ENCODE measurements at regions not wholly inside any gene's neighbourhood (a gene's known extent, or its start where the extent isn't known, plus 50 kb on each side); places are given as distances from the start of the nearest gene placed in this dataset.

DNA sequence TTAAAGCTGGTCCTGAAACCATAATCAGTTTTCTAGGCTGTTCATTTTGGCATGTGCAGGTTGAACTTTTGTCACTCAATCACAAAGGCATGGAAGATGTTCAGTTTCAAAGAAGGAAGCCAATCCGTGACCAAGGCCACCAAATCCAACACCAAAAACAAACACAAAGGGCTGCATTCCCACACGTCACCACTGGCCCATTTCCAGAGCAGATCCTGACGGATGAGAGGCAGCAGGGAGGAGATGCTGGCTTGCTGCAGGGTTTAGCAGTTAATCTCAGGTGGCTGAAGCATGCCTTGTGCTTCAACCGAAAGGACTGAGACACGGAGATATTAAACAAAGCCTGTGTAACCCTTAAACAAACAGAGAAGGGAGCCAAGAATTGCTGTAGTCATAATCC, 191.9 kb upstream of the CTAGE1 start:
- Mint-ChIP-seq H3K4me1 (ENCODE audit: low read depth in 2 of 2) (no peaks in the 10 kb centered on the region), H3K36me3 (no peaks in the 10 kb centered on the region), H3K4me3 (no peak overlapping the region), H3K9me3 (no peaks in the 10 kb centered on the region), H3K27ac (no peak overlapping the region), H3K27me3 (peaks cover 25 to 45% of the 10 kb centered on the region in 2 donors)
- ATAC-seq (no peak), DNase-seq (ENCODE audit: low spot score) (no peak)

DNA sequence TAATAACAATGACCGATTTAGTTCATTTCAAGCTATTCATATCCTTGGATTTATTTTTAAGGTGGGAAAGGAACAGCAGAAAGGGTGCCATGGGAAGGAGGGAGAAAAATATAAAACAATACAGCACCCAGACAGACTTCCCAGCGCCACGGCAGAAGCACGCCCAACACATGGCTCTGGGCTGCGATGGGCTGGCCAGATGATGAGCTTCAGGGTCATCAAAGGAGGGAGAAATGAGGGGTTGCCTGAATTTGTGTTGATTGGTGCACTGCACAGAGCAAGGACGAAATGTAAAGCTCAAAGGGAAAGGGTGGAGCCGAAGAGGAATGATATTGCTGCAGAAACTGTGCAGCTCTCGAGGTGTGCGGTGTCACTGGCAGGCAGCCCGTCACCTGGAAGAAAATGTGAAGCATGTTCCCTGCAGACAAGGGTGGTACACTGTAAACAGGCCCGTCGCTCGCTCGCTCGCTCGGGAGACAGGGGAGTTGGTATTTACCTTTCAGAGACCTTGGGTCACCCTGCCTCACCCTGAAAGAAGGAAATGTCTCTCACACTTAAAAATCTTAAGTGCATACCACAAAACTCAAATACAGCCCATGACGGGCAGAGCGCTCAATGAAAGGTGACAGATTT, 195.5 kb upstream of the CTAGE1 start:
- Mint-ChIP-seq H3K4me1 (ENCODE audit: low read depth in 2 of 2) (no peaks in the 10 kb centered on the region), H3K9me3 (peaks cover 3% of the 10 kb centered on the region), H3K27me3 (peaks cover 27 to 53% of the 10 kb centered on the region in 2 donors), H3K27ac (no peak overlapping the region), H3K4me3 (no peak overlapping the region), H3K36me3 (no peaks in the 10 kb centered on the region)
- no peak for ATAC-seq
- no peak for DNase-seq (ENCODE audit: low spot score)

DNA sequence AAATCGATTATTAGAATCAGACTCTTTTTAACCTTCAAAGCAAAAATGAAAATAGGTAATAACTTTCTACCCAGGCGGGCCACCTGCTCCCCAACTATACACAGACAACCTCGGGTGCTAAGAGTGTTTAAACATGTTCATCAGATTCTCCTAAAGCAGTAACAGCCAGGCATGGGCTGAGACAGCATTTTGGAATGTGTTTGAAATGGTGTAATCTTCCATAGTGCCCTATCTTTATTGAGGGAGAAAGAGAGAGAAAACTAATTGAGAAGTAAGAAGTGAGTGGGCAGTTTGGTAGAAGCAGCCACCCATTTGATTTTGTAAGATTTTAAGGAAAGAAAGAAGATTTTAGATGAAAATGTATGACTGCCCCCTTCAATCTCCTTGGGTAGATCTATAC, 196.1 kb upstream of the CTAGE1 start:
- no peak for ATAC-seq
- no peak overlapping the region for H3K27ac Mint-ChIP-seq
- no peaks in the 10 kb centered on the region for H3K4me1 Mint-ChIP-seq (ENCODE audit: low read depth in 2 of 2)
- no peak for DNase-seq (ENCODE audit: low spot score)
- H3K36me3 Mint-ChIP-seq, result no peaks in the 10 kb centered on the region
- no peak overlapping the region for H3K4me3 Mint-ChIP-seq
- H3K27me3 Mint-ChIP-seq, result peaks cover 30 to 50% of the 10 kb centered on the region in 2 donors
- H3K9me3 Mint-ChIP-seq, result peaks cover 3% of the 10 kb centered on the region

DNA sequence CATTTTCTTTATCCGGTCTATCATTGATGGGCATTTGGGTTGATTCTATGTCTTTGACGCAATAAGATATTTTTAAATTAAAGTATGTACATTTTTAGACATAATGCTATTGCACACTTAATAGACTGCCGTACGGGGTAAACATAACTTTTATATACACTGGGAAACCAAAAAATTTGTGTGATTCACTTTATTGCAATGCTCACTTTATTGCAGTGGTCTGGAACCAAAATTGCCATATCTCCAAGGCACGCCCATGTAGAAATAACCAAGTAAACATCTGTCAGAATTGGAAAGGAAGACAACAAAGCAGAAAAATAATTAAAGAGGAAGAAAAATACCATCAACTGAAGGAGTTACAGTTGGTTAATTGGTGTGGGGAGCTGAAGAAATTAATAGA, 205.8 kb upstream of the CTAGE1 start:
- no peaks in the 10 kb centered on the region for H3K36me3 Mint-ChIP-seq
- ATAC-seq (no peak), DNase-seq (ENCODE audit: low spot score) (no peak)
- H3K4me3 Mint-ChIP-seq, result no peak overlapping the region
- H3K27ac Mint-ChIP-seq, result no peak overlapping the region
- H3K4me1 Mint-ChIP-seq (ENCODE audit: low read depth in 2 of 2), result no peaks in the 10 kb centered on the region
- H3K9me3 Mint-ChIP-seq, result no peaks in the 10 kb centered on the region
- H3K27me3 Mint-ChIP-seq, result peaks cover 41 to 54% of the 10 kb centered on the region in 2 donors

DNA sequence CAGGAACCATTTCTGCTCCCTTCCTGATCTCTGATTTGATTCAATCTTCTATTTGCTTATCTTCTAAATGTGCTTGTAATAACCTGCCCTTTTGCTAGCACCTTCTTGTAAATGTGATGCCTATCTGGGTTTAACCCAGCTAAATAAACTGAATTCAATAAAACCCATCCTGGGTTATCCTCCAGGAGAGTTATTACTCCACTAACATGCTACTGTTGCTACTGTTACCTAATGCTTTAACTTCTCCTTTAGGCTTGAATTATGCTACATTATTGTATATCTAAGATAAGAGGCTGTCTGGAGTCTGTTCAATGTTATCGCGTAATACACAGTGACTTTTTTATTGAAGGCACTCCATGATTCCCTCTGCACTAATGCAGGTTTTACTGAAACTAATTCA, 206.5 kb upstream of the CTAGE1 start:
- DNase-seq (ENCODE audit: low spot score), result no peak
- no peaks in the 10 kb centered on the region for H3K4me1 Mint-ChIP-seq (ENCODE audit: low read depth in 2 of 2)
- H3K4me3 Mint-ChIP-seq, result no peak overlapping the region
- no peak overlapping the region for H3K27ac Mint-ChIP-seq
- no peak for ATAC-seq
- no peaks in the 10 kb centered on the region for H3K36me3 Mint-ChIP-seq
- H3K27me3 Mint-ChIP-seq, result peaks cover 39 to 61% of the 10 kb centered on the region in 2 donors
- H3K9me3 Mint-ChIP-seq, result no peaks in the 10 kb centered on the region

DNA sequence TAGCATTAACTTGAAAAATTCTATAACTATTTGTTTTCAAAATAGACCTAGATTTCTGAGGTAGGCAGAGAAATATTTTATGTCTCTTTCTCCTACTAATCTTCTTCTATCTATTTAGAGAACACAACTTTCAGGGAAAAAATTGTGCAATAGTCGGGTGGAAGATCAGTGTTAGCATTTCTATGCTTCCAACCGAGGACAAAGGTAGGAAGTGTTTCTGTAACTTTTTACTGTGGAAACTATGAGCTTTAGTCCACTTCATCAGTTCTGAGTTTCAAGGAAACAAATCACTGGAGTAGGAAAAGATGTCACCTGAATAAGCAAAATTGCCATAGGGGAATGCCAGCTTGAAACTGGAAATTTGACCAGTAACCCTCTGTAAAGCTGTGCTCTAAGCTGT, 207.7 kb upstream of the CTAGE1 start:
- Mint-ChIP-seq H3K4me1 (ENCODE audit: low read depth in 2 of 2) (no peaks in the 10 kb centered on the region), H3K9me3 (no peaks in the 10 kb centered on the region), H3K36me3 (no peaks in the 10 kb centered on the region), H3K4me3 (no peak overlapping the region), H3K27ac (no peak overlapping the region), H3K27me3 (peaks cover 31 to 56% of the 10 kb centered on the region in 2 donors)
- no peak for ATAC-seq
- no peak for DNase-seq (ENCODE audit: low spot score)

DNA sequence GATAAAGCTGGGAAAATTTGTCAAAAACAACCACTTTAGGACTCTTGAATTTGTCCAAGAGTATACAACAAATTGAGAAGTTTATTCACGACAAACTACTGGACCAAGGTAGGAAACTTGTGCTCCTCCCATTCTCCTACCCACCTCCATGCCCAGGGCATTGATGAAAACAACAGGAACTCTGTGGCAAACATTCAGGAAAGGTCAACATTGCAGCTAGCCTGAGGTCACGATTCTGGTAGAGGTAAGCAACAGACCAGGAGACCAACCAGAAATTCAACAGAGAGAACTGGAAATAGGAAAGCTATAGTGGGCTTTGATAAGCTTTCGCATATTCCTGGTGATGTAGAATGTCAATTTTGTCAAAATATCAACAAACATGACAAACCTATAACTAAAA, 209.1 kb upstream of the CTAGE1 start:
- DNase-seq (ENCODE audit: low spot score) (no peak), ATAC-seq (no peak)
- no peaks in the 10 kb centered on the region for H3K36me3 Mint-ChIP-seq
- H3K4me3 Mint-ChIP-seq, result no peak overlapping the region
- H3K27ac Mint-ChIP-seq, result no peak overlapping the region
- H3K27me3 Mint-ChIP-seq, result peaks cover 26 to 53% of the 10 kb centered on the region in 2 donors
- no peaks in the 10 kb centered on the region for H3K9me3 Mint-ChIP-seq
- H3K4me1 Mint-ChIP-seq (ENCODE audit: low read depth in 2 of 2), result no peaks in the 10 kb centered on the region

DNA sequence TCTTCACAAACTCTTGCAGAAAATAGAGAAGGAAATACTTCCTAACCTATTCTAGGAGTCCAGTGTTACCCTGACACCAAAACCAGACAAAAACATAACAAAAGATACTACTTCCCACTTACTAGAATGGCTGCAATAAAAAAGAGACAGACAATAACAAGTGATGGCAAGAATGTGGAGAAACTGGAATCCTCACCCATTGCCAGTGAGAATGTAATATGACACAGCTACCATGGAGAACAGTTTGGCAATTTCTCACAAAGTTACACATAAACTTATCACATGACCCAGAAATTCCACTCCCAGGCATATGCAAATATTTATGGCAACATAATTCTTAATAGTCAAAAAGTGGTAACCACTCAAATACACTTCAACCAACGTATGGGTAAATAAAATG, 209.8 kb upstream of the CTAGE1 start:
- no peaks in the 10 kb centered on the region for H3K36me3 Mint-ChIP-seq
- DNase-seq (ENCODE audit: low spot score) (no peak), ATAC-seq (no peak)
- peaks cover 26 to 58% of the 10 kb centered on the region in 2 donors for H3K27me3 Mint-ChIP-seq
- H3K27ac Mint-ChIP-seq, result no peak overlapping the region
- no peak overlapping the region for H3K4me3 Mint-ChIP-seq
- H3K9me3 Mint-ChIP-seq, result no peaks in the 10 kb centered on the region
- H3K4me1 Mint-ChIP-seq (ENCODE audit: low read depth in 2 of 2), result no peaks in the 10 kb centered on the region

DNA sequence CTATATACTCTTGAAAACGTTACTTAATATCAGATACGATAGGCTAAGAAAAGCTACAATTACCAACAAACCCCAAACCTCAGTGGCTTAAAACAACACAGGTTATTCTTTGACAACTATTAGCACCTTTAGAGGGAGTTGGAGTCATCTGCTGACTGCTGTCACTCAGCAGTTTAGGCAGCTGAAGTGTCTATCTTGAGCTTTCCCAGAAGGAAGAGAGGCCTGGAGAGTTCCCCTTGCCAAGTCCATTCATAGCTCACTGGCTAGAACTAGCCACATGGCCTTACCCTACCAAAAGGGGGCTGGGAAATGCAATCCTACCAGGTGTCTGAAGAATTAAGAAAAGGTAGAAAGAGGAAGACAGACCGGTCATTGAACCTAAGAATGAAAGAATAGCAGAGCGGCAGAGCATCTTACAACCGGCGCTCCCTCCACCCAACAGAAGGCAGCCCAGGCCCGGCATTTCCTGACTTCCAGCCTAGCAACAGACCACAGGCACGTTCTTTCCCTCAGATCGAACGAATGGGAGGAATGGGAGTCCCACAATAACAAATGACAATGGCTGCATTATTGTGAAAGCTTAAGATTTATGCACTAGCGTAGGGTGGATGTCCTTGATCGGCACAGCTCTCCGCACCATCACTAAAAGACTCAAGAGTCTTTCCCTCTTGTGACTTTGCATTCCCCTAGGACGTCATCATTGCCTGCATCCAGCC, 211.2 kb upstream of the CTAGE1 start:
- no peak for DNase-seq (ENCODE audit: low spot score)
- Mint-ChIP-seq H3K4me3 (no peak overlapping the region), H3K9me3 (no peaks in the 10 kb centered on the region), H3K27ac (no peak overlapping the region), H3K4me1 (ENCODE audit: low read depth in 2 of 2) (no peaks in the 10 kb centered on the region), H3K27me3 (peaks cover 21 to 48% of the 10 kb centered on the region in 2 donors), H3K36me3 (no peaks in the 10 kb centered on the region)
- ATAC-seq, result no peak

DNA sequence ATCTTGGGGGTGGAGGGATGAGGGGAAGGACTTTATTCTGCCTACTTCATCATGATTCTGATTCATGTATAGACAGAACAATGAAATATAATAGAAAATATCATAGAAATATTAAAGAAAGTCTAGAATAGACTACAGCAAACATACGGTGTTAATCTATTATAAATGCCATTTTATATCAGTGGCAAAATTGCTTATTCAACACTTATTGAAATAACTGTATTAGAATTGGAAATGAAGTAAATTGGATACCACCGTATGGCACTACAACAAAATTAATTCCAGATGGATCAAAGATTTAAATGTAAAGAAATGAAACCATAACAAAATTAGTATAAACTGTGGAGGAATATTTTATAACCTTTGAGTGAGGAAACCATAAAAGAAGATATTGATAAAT, 213.3 kb upstream of the CTAGE1 start:
- Mint-ChIP-seq H3K36me3 (peaks cover 3% of the 10 kb centered on the region), H3K4me1 (ENCODE audit: low read depth in 2 of 2) (no peaks in the 10 kb centered on the region), H3K9me3 (no peaks in the 10 kb centered on the region), H3K27ac (no peak overlapping the region), H3K4me3 (no peak overlapping the region), H3K27me3 (peaks cover 21 to 59% of the 10 kb centered on the region in 2 donors)
- no peak for ATAC-seq
- no peak for DNase-seq (ENCODE audit: low spot score)

DNA sequence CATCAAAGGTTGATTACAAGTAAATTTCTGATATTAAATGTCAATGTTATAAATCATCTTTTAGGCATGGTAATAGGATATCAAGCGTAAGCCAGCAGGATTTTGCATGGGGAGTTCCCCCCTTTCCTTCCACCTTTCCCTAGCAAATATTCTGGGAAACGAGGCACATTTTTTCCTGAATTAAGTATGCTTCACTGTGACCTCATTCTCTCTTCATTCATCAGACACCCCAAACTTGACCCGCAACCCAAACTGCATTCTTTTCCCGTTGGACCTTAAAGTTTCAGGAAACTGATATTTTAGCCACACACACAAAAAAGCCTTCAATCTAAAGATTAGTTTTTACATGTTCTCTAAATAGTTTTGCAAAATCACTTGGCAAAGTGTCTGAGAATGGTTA, 214.5 kb upstream of the CTAGE1 start:
- Mint-ChIP-seq H3K27ac (no peak overlapping the region), H3K27me3 (peaks cover 20 to 53% of the 10 kb centered on the region in 2 donors), H3K4me3 (no peak overlapping the region), H3K4me1 (ENCODE audit: low read depth in 2 of 2) (no peaks in the 10 kb centered on the region), H3K9me3 (no peaks in the 10 kb centered on the region), H3K36me3 (peaks cover 6% of the 10 kb centered on the region)
- DNase-seq (ENCODE audit: low spot score), result no peak
- no peak for ATAC-seq

DNA sequence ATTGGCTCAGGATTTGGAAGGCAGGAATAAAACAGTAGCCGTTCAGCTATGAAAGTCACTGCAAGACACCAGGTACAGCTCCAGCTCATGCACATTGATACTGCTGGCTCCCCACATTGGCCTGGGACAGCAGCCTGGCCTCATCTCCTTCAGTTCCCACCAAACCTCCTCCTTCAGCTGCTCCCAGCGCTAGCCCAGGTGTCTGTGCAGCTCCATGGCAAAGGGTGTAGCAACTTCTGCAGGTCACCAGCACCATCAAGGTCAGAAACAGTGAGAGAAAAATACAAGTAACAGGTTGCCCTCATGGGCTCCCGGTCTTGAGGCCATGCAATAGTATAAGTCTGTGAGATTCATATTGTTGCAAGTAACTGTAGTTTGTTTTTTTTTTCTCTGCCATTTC, 216.7 kb upstream of the CTAGE1 start:
- DNase-seq (ENCODE audit: low spot score), result no peak
- H3K27me3 Mint-ChIP-seq, result peaks cover 19 to 53% of the 10 kb centered on the region in 2 donors
- H3K4me1 Mint-ChIP-seq (ENCODE audit: low read depth in 2 of 2), result no peaks in the 10 kb centered on the region
- peaks cover 6% of the 10 kb centered on the region for H3K36me3 Mint-ChIP-seq
- H3K27ac Mint-ChIP-seq, result no peak overlapping the region
- H3K4me3 Mint-ChIP-seq, result no peak overlapping the region
- ATAC-seq, result no peak
- peaks cover 3% of the 10 kb centered on the region for H3K9me3 Mint-ChIP-seq

DNA sequence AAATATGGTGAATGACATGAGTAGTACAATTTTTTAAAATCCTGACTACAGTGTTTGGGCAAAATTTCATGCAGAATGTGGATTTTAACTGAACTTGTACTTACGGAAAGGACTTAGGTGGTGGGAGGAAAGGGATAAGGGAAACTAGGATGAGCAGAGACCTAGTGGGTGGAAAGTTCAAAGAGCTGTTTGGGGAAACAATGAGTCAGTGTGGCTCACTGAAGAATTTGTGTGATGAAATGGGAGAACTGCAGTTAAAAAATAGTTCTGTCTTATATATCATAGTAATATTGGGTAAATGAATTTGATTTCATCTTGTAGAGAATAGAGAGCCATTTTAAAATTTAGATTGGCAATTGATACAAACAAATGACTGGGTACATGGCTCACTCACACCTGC, 220.1 kb upstream of the CTAGE1 start:
- Mint-ChIP-seq H3K27me3 (peaks cover 19 to 44% of the 10 kb centered on the region in 2 donors), H3K27ac (no peak overlapping the region), H3K4me3 (no peak overlapping the region), H3K4me1 (ENCODE audit: low read depth in 2 of 2) (no peaks in the 10 kb centered on the region), H3K36me3 (peaks cover 6% of the 10 kb centered on the region), H3K9me3 (peaks cover 3% of the 10 kb centered on the region)
- DNase-seq (ENCODE audit: low spot score) (no peak), ATAC-seq (no peak)

DNA sequence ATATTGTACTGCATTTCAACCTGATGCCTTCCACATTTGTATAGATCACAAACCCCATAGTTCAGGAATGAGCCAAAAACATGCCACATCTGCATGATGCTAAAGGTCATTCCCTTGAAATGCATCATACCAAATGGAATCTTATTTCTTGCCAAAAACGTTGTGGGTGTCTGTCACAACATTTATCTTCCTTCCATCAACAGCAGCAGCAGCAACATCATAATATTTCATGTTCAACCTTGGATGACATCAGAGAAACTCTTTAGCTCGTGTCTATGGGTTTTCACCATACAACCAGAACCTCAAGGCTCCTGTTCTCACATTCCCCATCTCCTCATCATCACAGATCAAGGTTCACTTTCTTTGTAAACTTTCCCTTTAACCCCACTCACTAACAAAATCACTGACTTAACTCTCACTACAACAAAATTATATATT, 221.3 kb upstream of the CTAGE1 start:
- ATAC-seq (no peak), DNase-seq (ENCODE audit: low spot score) (no peak)
- no peak overlapping the region for H3K4me3 Mint-ChIP-seq
- peaks cover 19 to 43% of the 10 kb centered on the region in 2 donors for H3K27me3 Mint-ChIP-seq
- peaks cover 3% of the 10 kb centered on the region for H3K9me3 Mint-ChIP-seq
- H3K4me1 Mint-ChIP-seq (ENCODE audit: low read depth in 2 of 2), result no peaks in the 10 kb centered on the region
- H3K36me3 Mint-ChIP-seq, result peaks cover 6% of the 10 kb centered on the region
- H3K27ac Mint-ChIP-seq, result no peak overlapping the region
